Glutamatergic neuron (in vitro differentiated cells): ENCODE measurements at regions not wholly inside any gene's neighbourhood (a gene's known extent, or its start where the extent isn't known, plus 50 kb on each side); places are given as distances from the start of the nearest gene placed in this dataset.

Experiments used
- DNase-seq: peaks from one replicate; pipeline ENCODE4 v3.0.0; 2022
- H3K27ac Mint-ChIP-seq: one replicate; pipeline ENCODE4 v1.8.0; 2020; ENCODE audit warnings: mild to moderate bottlenecking, mixed read lengths, inconsistent platforms; ENCODE audit not compliant: unreplicated experiment
- H3K27me3 Mint-ChIP-seq: one replicate; pipeline ENCODE4 v1.8.0; 2020; ENCODE audit warnings: mild to moderate bottlenecking, moderate library complexity, mixed read lengths, inconsistent platforms; ENCODE audit not compliant: unreplicated experiment
- H3K36me3 Mint-ChIP-seq: one replicate; pipeline ENCODE4 v1.8.0; 2020; ENCODE audit warnings: mild to moderate bottlenecking, mixed read lengths, inconsistent platforms; ENCODE audit not compliant: unreplicated experiment
- H3K4me1 Mint-ChIP-seq: one replicate; pipeline ENCODE4 v1.8.0; 2020; ENCODE audit warnings: mild to moderate bottlenecking, low read depth, mixed read lengths, inconsistent platforms; ENCODE audit not compliant: unreplicated experiment
- H3K4me3 Mint-ChIP-seq: one replicate; pipeline ENCODE4 v1.8.0; 2020; ENCODE audit warnings: mild to moderate bottlenecking, mixed read lengths, inconsistent platforms; ENCODE audit not compliant: unreplicated experiment
- H3K9me3 Mint-ChIP-seq: one replicate; pipeline ENCODE4 v1.8.0; 2020; ENCODE audit warnings: mild to moderate bottlenecking, moderate library complexity, mixed read lengths, inconsistent platforms; ENCODE audit not compliant: unreplicated experiment
- CTCF ChIP-seq: fragments of 200-600 bp; sonication (generic); IDR thresholded peaks from one replicate; pipeline ENCODE4 v1.5.0; 2021; ENCODE audit not compliant: partially characterized antibody, unreplicated experiment

GRCh38 chr20:16205507-16205906 lies 367.7 kb downstream of the KIF16B start:
- no peak for TF ChIP-seq CTCF
- H3K4me1 Mint-ChIP-seq = no peaks in the 10 kb centered on the region
- H3K4me3 Mint-ChIP-seq = no peak overlapping the region
- no peaks in the 10 kb centered on the region for H3K36me3 Mint-ChIP-seq
- DNase-seq = no peak
- H3K27ac Mint-ChIP-seq = no peak overlapping the region
- no peaks in the 10 kb centered on the region for H3K27me3 Mint-ChIP-seq
- peaks cover 2% of the 10 kb centered on the region for H3K9me3 Mint-ChIP-seq

GRCh38 chr20:16203096-16203495 lies 370.2 kb downstream of the KIF16B start:
- TF ChIP-seq CTCF = no peak
- H3K36me3 Mint-ChIP-seq = no peaks in the 10 kb centered on the region
- no peak for DNase-seq
- H3K27ac Mint-ChIP-seq = no peak overlapping the region
- no peaks in the 10 kb centered on the region for H3K27me3 Mint-ChIP-seq
- no peaks in the 10 kb centered on the region for H3K9me3 Mint-ChIP-seq
- no peak overlapping the region for H3K4me3 Mint-ChIP-seq
- H3K4me1 Mint-ChIP-seq = no peaks in the 10 kb centered on the region

GRCh38 chr20:16201191-16201590 lies 372.1 kb downstream of the KIF16B start:
- no peak overlapping the region for H3K27ac Mint-ChIP-seq
- no peak for DNase-seq

GRCh38 chr20:16197696-16198095 lies 375.6 kb downstream of the KIF16B start:
- Mint-ChIP-seq H3K27ac (no peak overlapping the region), H3K4me3 (no peak overlapping the region), H3K4me1 (no peaks in the 10 kb centered on the region), H3K27me3 (no peaks in the 10 kb centered on the region), H3K36me3 (no peaks in the 10 kb centered on the region), H3K9me3 (no peaks in the 10 kb centered on the region)
- no peak for DNase-seq
- no peak for TF ChIP-seq CTCF

More at GRCh38 chr20:16201191-16201590, 372.1 kb downstream of the KIF16B start:
- Mint-ChIP-seq H3K4me1 (no peaks in the 10 kb centered on the region), H3K27me3 (no peaks in the 10 kb centered on the region), H3K9me3 (no peaks in the 10 kb centered on the region), H3K36me3 (no peaks in the 10 kb centered on the region), H3K4me3 (no peak overlapping the region)
- TF ChIP-seq CTCF = no peak

- no peaks in the 10 kb centered on the region for H3K36me3 Mint-ChIP-seq
- no peaks in the 10 kb centered on the region for H3K9me3 Mint-ChIP-seq
- H3K4me3 Mint-ChIP-seq = no peak overlapping the region
- no peaks in the 10 kb centered on the region for H3K27me3 Mint-ChIP-seq
- H3K4me1 Mint-ChIP-seq = no peaks in the 10 kb centered on the region
- no peak overlapping the region for H3K27ac Mint-ChIP-seq
- DNase-seq = no peak
- TF ChIP-seq CTCF = no peak
These were observed 377.6 kb downstream of the KIF16B start for GRCh38 chr20:16195671-16196070.
